Caco-2 (cell line): ENCODE measurements at regions not wholly inside any gene's neighbourhood (a gene's known extent, or its start where the extent isn't known, plus 50 kb on each side); places are given as distances from the start of the nearest gene placed in this dataset.

ENCODE experiments used
- BruUV-seq: library from RNA; stranded (reverse); fragments of 400-500 nt; replicated peaks from 2 replicates; lab custom pipeline; 2021; lab: Mats Ljungman, UMichigan
- CTCF ChIA-PET: fragments of 300-600 bp; sonication (Branson Sonifier 250); formaldehyde crosslinking; loops from one replicate; lab custom pipeline; 2022; ENCODE audit warnings: antibody characterized with exemption; lab: Charles Lee
- POLR2A ChIA-PET: fragments of 300-600 bp; sonication (Branson Sonifier 250); formaldehyde crosslinking; loops from one replicate; lab custom pipeline; 2022; ENCODE audit warnings: antibody characterized with exemption; lab: Charles Lee
- DNase-seq, 2 experiments: peaks; one replicate each; pipeline versions ENCODE4 v3.0.0 to v3.0.0-alpha.2; 2020 to 2022
- H3K27me3 ChIP-seq: replicated peaks from 2 replicates; pipeline ENCODE4 v1.6.0; 2011; ENCODE audit warnings: low read length; ENCODE audit not compliant: control insufficient read depth, insufficient read depth
- H3K36me3 ChIP-seq: 2 replicates; pipeline ENCODE4 v1.5.1; 2011; ENCODE audit warnings: low read length; ENCODE audit not compliant: control insufficient read depth, insufficient read depth
- H3K4me1 ChIP-seq: fragments of 250-450 bp; sonication (Bioruptor Pico); 2 replicates; pipeline ENCODE4 v1.5.1; 2020; ENCODE audit warnings: mild to moderate bottlenecking
- H3K4me3 ChIP-seq: 2 replicates; pipeline ENCODE4 v1.5.1; 2011; ENCODE audit warnings: low read depth, mild to moderate bottlenecking, control low read depth, low read length
- H3K9me3 ChIP-seq: fragments of 250-450 bp; sonication (Bioruptor Pico); 2 replicates; pipeline ENCODE4 v1.5.1; 2020; ENCODE audit warnings: mild to moderate bottlenecking, moderate library complexity
- H3K27ac Mint-ChIP-seq: one replicate; pipeline ENCODE4 v1.8.0; 2022; ENCODE audit warnings: mixed read lengths; ENCODE audit not compliant: unreplicated experiment
- H3K27me3 Mint-ChIP-seq: one replicate; pipeline ENCODE4 v1.8.0; 2022; ENCODE audit warnings: mixed read lengths; ENCODE audit not compliant: insufficient read depth, unreplicated experiment
- H3K36me3 Mint-ChIP-seq: one replicate; pipeline ENCODE4 v1.8.0; 2022; ENCODE audit warnings: mild to moderate bottlenecking, mixed read lengths; ENCODE audit not compliant: insufficient read depth, unreplicated experiment
- H3K4me1 Mint-ChIP-seq: one replicate; pipeline ENCODE4 v1.8.0; 2022; ENCODE audit warnings: low read depth, mixed read lengths; ENCODE audit not compliant: unreplicated experiment
- H3K4me3 Mint-ChIP-seq: one replicate; pipeline ENCODE4 v1.8.0; 2022; ENCODE audit warnings: mild to moderate bottlenecking, moderate library complexity, mixed read lengths; ENCODE audit not compliant: unreplicated experiment
- H3K9me3 Mint-ChIP-seq: one replicate; pipeline ENCODE4 v1.8.0; 2022; ENCODE audit warnings: mixed read lengths; ENCODE audit not compliant: unreplicated experiment
- CTCF ChIP-seq, 2 experiments: fragments of 200-600 bp in 1 of 2; IDR thresholded peaks; 1 replicate in 1 of 2; 2 replicates in 1 of 2; pipeline versions ENCODE4 v1.5.1 to v1.8.0; 2011 to 2022; ENCODE audit warnings: antibody characterized with exemption in 1 of 2, control low read depth in 1 of 2, inconsistent platforms in 1 of 2, low read depth in 1 of 2, low read length in 1 of 2, mild to moderate bottlenecking in 1 of 2, moderate library complexity in 1 of 2; ENCODE audit not compliant: insufficient read depth in 1 of 2, severe bottlenecking in 1 of 2, unreplicated experiment in 1 of 2
- intact Hi-C: fragments of 100-400 bp; cut with micrococcal nuclease; formaldehyde crosslinking; loops from one replicate; pipeline ENCODE4 v1.10.0; 2022; ENCODE audit not compliant: unreplicated experiment

GRCh38 chr12:13275241-13276085, 78.9 kb downstream of the EMP1 start:
- no peaks in the 10 kb centered on the region for H3K36me3 ChIP-seq
- no peak overlapping the region for H3K4me3 ChIP-seq
- peaks cover 4% of the 10 kb centered on the region for H3K27me3 Mint-ChIP-seq
- H3K4me3 Mint-ChIP-seq: no peak overlapping the region
- intact Hi-C loops: no loop called here
- no peaks in the 10 kb centered on the region for H3K36me3 Mint-ChIP-seq
- peaks cover 20% of the 10 kb centered on the region for H3K4me1 ChIP-seq
- H3K4me1 Mint-ChIP-seq: peaks cover 20% of the 10 kb centered on the region
- TF ChIP-seq CTCF (IDR thresholded peaks at IDR 0.05; ENCODE audit: insufficient read depth in 1 of 2, low read depth in 1 of 2, low read length in 1 of 2, severe bottlenecking in 1 of 2, unreplicated experiment in 1 of 2): no peak
- H3K9me3 Mint-ChIP-seq: no peaks in the 10 kb centered on the region
- ChIA-PET CTCF (interaction anchor here (0.6 to 1.4 kb wide), 2 partner anchors 20 to 42 kb away, joined by 3 to 4 read pairs; no protein-coding TSS in a partner anchor), POLR2A (no interaction called here)
- DNase-seq: no peak
- H3K27ac Mint-ChIP-seq: no peak overlapping the region
- H3K27me3 ChIP-seq: no peaks in the 10 kb centered on the region
- H3K9me3 ChIP-seq: no peaks in the 10 kb centered on the region
- no TSS peak for BruUV-seq

- Mint-ChIP-seq H3K4me3 (no peak overlapping the region), H3K9me3 (no peaks in the 10 kb centered on the region), H3K4me1 (peaks cover 20% of the 10 kb centered on the region), H3K27me3 (no peaks in the 10 kb centered on the region), H3K27ac (no peak overlapping the region), H3K36me3 (no peaks in the 10 kb centered on the region)
- intact Hi-C loops: no loop called here
- CTCF ChIA-PET: interaction anchor here (1.9 kb wide), 1 partner anchor 18 kb away, joined by 9 read pairs; no protein-coding TSS in a partner anchor
- TF ChIP-seq CTCF (IDR thresholded peaks at IDR 0.05; ENCODE audit: insufficient read depth in 1 of 2, low read depth in 1 of 2, low read length in 1 of 2, severe bottlenecking in 1 of 2, unreplicated experiment in 1 of 2): no peak
- Histone ChIP-seq H3K4me3 (no peak overlapping the region), H3K27me3 (no peaks in the 10 kb centered on the region), H3K36me3 (no peaks in the 10 kb centered on the region), H3K4me1 (peaks cover 20% of the 10 kb centered on the region), H3K9me3 (no peaks in the 10 kb centered on the region)
- no peak for DNase-seq
- POLR2A ChIA-PET: no interaction called here
- BruUV-seq: no TSS peak
These were observed 77.3 kb downstream of the EMP1 start for GRCh38 chr12:13273850-13274249.

GRCh38 chr12:13273097-13273496, 76.6 kb downstream of the EMP1 start:
- Mint-ChIP-seq H3K4me1 (peaks cover 20% of the 10 kb centered on the region), H3K4me3 (no peak overlapping the region), H3K36me3 (no peaks in the 10 kb centered on the region), H3K9me3 (no peaks in the 10 kb centered on the region), H3K27me3 (no peaks in the 10 kb centered on the region), H3K27ac (no peak overlapping the region)
- CTCF ChIA-PET: interaction anchor here (0.6 to 1.9 kb wide), 3 partner anchors 17 to 171 kb away, joined by 3 to 9 read pairs (median 3); no protein-coding TSS in a partner anchor
- Histone ChIP-seq H3K9me3 (no peaks in the 10 kb centered on the region), H3K27me3 (no peaks in the 10 kb centered on the region), H3K4me3 (no peak overlapping the region), H3K36me3 (no peaks in the 10 kb centered on the region), H3K4me1 (peaks cover 20% of the 10 kb centered on the region)
- intact Hi-C loops: no loop called here
- BruUV-seq: no TSS peak
- POLR2A ChIA-PET: no interaction called here
- no peak for TF ChIP-seq CTCF (IDR thresholded peaks at IDR 0.05; ENCODE audit: insufficient read depth in 1 of 2, low read depth in 1 of 2, low read length in 1 of 2, severe bottlenecking in 1 of 2, unreplicated experiment in 1 of 2)
- peak; percentile 42 to 58 for DNase-seq
